ENCODE measurements at regions not wholly inside any gene's neighbourhood (a gene's known extent, or its start where the extent isn't known, plus 50 kb on each side); places are given as distances from the start of the nearest gene placed in this dataset.

GRCh38 chr11:128330203-128330602 lies 257.2 kb downstream of the ETS1 start:
- no peak for DNase-seq (ENCODE audit: low read depth in 3 of 3, low spot score in 1 of 3)

- no peak for DNase-seq (ENCODE audit: low read depth in 3 of 3, low spot score in 1 of 3)
These were observed 258.3 kb downstream of the ETS1 start for GRCh38 chr11:128328955-128329551.

- DNase-seq (ENCODE audit: low read depth in 3 of 3, low spot score in 1 of 3), result no peak
These were observed 260.1 kb downstream of the ETS1 start for GRCh38 chr11:128327274-128327673.

DNA sequence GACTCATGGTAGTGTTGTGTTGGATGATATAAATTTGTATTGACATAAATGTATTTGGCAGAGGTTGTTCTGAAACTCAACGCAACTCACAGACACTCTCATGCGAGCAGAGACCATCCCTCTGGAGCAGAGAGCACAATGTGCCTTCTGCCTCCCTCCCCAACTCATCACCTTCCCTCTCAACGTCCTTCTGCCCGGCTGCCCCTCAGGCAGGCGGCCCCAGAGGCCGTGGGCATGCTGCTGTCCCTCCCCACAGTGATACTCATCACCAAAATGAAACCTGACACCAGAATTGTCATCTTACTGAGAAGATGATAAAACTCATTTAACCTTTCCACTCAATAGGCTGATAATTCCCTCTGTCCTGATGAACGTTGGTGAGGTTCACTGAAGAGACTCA lies 260.6 kb downstream of the ETS1 start:
- no peak for DNase-seq (ENCODE audit: low read depth in 3 of 3, low spot score in 1 of 3)

- peak; percentile 45 to 60 (median 59) for DNase-seq (ENCODE audit: low read depth in 3 of 3, low spot score in 1 of 3)
These were observed 262.7 kb downstream of the ETS1 start for GRCh38 chr11:128324531-128325141.

- no peak for DNase-seq (ENCODE audit: low read depth in 3 of 3, low spot score in 1 of 3)
These were observed 263.3 kb downstream of the ETS1 start for GRCh38 chr11:128324051-128324481.

- DNase-seq (ENCODE audit: low read depth in 3 of 3, low spot score in 1 of 3), result no peak
These were observed 264.0 kb downstream of the ETS1 start for GRCh38 chr11:128323381-128323780.

DNA sequence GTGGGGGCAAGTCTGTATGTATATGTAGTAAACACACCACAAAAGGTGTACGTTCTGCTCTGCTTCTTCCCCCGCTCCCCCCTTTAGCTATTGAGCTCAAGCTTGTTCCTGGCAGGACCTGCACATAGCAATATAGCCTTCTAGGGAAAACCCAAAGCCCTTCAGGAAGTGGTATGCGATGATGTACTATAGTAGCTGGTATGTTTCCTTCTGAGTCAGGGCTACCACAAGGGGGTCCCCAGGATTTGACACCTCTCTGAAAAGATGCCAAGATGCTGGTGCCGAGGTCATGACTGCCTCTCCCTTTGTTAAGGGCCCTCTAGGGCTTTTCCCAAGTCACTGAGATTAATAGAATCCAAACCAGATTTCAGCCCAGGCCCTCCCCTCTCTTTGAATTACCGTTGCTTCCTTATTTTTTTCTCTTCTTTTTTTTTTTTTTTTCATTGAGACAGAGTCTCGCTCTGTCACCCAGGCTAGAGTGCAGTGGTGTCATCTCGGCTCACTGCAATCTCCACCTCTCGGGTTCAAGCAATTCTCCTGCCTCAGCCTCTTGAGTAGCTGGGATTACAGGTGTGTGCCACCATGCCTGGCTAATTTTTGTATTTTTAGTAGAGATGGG lies 268.4 kb downstream of the ETS1 start:
- peak in 2 of 3 donors; percentile 34 to 41 for DNase-seq (ENCODE audit: low read depth in 3 of 3, low spot score in 1 of 3)

GRCh38 chr11:128316541-128317227 lies 270.7 kb downstream of the ETS1 start:
- no peak for DNase-seq (ENCODE audit: low read depth in 3 of 3, low spot score in 1 of 3)

GRCh38 chr11:128315933-128316332 lies 271.4 kb downstream of the ETS1 start:
- no peak for DNase-seq (ENCODE audit: low read depth in 3 of 3, low spot score in 1 of 3)

DNA sequence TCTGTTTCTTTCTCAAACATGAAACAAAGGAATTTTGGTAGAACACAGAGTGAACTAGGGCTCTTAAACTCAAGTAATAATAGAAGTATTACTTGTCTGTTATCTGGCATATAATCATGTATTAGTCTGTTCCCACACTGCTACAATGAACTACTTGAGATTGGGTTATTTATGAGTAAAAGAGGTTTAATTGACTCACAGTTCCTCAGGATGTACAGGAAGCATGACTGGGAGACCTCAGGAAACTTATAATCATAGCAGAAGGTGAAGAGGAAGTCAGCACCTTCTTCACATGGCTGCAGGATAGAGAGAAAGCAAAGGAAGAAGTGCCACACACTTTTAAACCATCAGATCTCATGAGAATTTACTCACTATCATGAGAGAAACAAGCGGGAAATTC lies 273.4 kb downstream of the ETS1 start:
- DNase-seq (ENCODE audit: low read depth in 3 of 3, low spot score in 1 of 3), result no peak

DNA sequence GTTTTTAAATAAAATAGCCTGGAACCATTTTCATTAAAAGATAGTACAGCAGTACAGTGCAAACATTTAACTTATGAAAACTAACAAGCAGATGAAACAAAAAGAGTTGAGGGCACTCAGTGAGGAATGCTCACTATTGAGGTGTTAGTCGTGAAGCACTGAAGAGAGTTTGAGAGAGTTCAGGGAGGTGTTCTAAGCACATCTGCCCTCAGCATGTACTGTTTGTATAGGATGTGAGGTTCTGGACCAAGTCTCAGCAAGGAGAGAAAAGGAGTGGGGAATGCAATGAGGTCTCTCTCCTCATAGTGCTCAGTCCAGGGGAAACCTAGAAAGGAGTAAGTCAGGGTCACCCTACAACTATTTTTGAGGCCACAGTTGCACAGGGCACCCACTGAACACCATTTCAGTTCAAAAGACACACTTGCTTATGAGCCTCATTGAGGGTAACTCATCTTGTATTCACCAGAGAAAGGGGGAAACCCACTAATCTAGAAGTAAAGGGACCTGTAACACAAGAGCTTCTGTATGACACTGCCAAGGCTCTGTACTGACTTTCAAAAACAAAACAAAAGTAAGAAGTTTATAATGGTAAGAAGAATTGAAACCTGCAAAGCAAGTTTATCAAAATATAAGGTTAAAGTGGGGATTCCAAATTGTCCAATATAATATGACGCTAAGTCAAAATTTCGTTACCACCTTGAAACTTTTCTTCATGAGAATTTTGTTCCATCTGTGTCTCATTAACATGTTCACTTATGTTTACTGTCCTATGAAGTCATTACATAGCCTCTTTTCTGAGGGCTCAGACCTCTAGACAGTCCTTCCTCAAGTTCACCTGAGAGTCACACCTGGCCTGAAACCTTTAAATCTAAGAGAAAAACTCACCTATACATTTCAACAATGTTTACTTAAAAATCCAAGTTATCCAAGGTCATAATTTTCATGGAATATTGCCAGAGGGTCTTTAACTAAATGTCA lies 275.3 kb downstream of the ETS1 start:
- DNase-seq (ENCODE audit: low read depth in 3 of 3, low spot score in 1 of 3), result no peak

DNA sequence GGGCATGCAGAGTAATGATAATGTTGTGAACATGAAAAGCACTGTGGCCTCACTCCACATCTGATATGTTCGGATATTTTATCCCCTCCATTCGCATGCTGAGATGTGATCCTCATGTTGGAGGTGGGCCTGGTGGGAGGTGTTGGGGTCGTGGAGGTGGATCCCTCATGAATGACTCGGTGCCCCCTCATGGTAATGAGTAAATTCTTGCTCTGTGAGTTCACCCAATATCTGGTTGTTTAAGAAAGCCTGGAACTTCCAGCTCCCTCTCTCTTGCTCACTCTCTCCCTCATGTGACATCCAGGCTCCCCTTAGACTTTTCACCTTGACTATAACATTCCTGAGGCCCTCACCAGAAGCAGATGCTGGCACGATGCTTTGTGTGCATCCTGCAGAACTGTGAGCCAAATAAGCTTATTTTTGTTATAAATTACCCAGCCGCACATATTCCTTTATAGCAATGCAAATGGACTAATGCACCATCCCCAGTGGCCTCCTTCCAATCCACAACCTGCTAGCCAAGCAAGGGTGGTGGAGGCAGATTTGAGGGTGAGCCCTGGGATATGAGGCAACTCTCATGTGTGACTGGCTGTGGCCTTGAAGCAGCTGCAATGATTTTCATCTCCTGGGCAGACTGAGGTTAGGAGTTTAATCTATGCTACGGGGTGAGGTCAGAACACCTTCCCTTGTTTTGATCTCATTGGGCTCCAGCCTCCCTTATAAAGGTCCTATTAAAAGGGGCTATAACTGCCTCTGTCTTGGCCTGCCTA lies 276.5 kb downstream of the ETS1 start:
- no peak for DNase-seq (ENCODE audit: low read depth in 3 of 3, low spot score in 1 of 3)

- DNase-seq (ENCODE audit: low read depth in 3 of 3, low spot score in 1 of 3), result no peak
These were observed 277.4 kb downstream of the ETS1 start for GRCh38 chr11:128310005-128310404.

DNA sequence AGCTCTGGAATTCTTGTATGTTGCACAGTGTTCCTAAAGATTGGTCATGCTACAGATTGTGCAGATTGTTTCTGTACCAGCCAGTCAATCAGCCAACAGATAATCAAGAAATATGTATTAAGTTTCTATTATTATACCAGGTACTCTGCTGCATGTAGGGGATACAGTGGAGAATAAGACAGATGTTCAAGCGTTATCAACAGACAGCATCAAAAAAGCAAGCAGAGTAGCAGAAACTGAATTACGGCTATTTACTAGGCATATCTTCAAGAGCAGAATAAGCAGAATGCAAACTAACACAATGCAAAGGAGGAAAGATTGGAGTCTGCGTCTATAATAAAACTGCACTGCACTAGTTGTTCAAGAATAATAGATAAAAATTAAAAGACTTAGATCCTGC lies 278.6 kb downstream of the ETS1 start:
- no peak for DNase-seq (ENCODE audit: low read depth in 3 of 3, low spot score in 1 of 3)

DNA sequence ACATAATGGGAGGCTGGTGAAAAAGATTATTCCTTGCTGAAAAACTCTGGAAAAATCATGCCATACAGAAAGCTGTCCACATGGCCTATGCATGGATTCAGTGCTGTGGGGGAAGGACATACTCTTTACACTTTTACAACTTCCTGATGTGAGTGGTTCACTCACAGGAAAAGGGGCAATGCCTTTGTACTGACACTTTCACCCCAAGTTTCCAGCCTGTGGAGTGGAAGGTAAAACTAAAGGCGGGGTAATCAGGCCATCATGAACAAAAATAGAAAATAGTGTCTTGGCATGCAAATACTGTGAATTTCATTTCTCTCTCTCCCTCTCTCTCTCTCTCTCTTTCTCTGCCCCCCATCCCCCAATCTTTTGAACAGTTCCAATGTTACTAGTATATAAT lies 281.8 kb downstream of the ETS1 start:
- no peak for DNase-seq (ENCODE audit: low read depth in 3 of 3, low spot score in 1 of 3)

- no peak for DNase-seq (ENCODE audit: low read depth in 3 of 3, low spot score in 1 of 3)
These were observed 282.5 kb downstream of the ETS1 start for GRCh38 chr11:128304666-128305485.

GRCh38 chr11:128304116-128304515 lies 283.2 kb downstream of the ETS1 start:
- no peak for DNase-seq (ENCODE audit: low read depth in 3 of 3, low spot score in 1 of 3)

GRCh38 chr11:128303383-128303782 lies 284.0 kb downstream of the ETS1 start:
- DNase-seq (ENCODE audit: low read depth in 3 of 3, low spot score in 1 of 3), result no peak

Measured in stimulated activated CD4-positive, alpha-beta T cell treated with anti-CD3 and anti-CD28 coated beads, TNF-alpha, amount 100 ng/mL, for 1 hour (primary cell).